Muscle of arm (tissue), 1 donor: ENCODE measurements at regions not wholly inside any gene's neighbourhood (a gene's known extent, or its start where the extent isn't known, plus 50 kb on each side); places are given as distances from the start of the nearest gene placed in this dataset.

Experiments
- DNase-seq: peaks from one replicate; pipeline ENCODE4 v3.0.0-alpha.2; 2013

- DNase-seq = peak; percentile 67
Observed at GRCh38 chr21:31409831-31410487, 65.9 kb upstream of the TIAM1 start.

- peak; percentile 30 for DNase-seq
Observed at GRCh38 chr21:31408301-31409088, 64.4 kb upstream of the TIAM1 start.

GRCh38 chr21:31406510-31406909 lies 62.4 kb upstream of the TIAM1 start:
- no peak for DNase-seq

GRCh38 chr21:31405604-31406003 lies 61.5 kb upstream of the TIAM1 start:
- DNase-seq = no peak

- no peak for DNase-seq
Observed at GRCh38 chr21:31403596-31404333, 59.7 kb upstream of the TIAM1 start.

- no peak for DNase-seq
Observed at GRCh38 chr21:31399591-31399990, 55.5 kb upstream of the TIAM1 start.

GRCh38 chr21:31398574-31398973 lies 54.5 kb upstream of the TIAM1 start:
- no peak for DNase-seq

- DNase-seq = no peak
Observed at GRCh38 chr21:31397939-31398338, 53.9 kb upstream of the TIAM1 start.

- DNase-seq = no peak
Observed at GRCh38 chr21:31397515-31397926, 53.5 kb upstream of the TIAM1 start.

GRCh38 chr21:31397030-31397429 lies 53.0 kb upstream of the TIAM1 start:
- no peak for DNase-seq

GRCh38 chr21:31396399-31396798 lies 52.3 kb upstream of the TIAM1 start:
- DNase-seq = no peak

GRCh38 chr21:31395791-31396190 lies 51.7 kb upstream of the TIAM1 start:
- DNase-seq = no peak

GRCh38 chr21:31395268-31395667 lies 51.2 kb upstream of the TIAM1 start:
- no peak for DNase-seq

- DNase-seq = no peak
Observed at GRCh38 chr21:31394309-31394708, 50.2 kb upstream of the TIAM1 start.
